ENCODE measurements at regions not wholly inside any gene's neighbourhood (a gene's known extent, or its start where the extent isn't known, plus 50 kb on each side); places are given as distances from the start of the nearest gene placed in this dataset.

DNA sequence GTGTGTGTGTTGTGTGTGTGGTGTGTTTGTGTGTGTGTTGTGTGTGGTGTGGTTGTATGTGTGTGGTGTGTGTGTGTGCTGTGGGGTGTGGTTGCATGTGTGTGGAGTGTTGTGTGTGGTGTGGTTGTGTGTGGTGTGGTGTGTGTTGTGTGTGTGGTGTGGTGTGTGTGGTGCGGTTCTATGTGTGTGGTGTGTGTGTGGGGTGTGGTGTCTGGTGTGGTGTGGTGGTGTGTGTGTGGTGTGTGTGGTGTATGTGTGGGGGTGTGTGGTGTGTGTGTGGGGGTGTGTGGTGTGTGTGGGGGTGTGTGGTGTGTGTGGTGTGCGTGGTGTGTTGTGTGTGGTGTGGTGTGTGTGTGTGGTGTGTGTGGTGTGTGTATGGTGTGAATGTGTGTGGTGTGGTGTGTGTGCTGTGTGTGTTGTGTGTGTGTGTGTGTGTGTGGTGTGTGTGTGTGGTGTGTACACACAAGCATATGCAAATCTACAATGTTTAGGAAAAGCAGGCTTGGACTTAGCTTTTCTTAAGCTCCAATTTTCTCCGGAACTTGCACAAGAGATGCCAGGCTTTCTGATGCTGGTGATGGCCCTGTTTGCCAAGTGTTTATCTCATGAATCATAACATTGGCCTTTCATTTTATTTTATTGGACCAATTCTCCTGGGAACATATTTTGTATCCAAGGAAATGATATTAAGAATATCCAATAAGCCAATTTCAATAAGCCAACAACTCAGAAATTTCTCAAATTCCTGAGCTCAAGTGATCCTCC lies 148.7 kb downstream of the SPATA18 start:
- POLR2A ChIA-PET = no interaction called here
- no peak for DNase-seq (ENCODE audit: low read depth, low spot score)
- CTCF ChIA-PET = no interaction called here
- no peak overlapping the region for H3K4me3 ChIP-seq (ENCODE audit: low read depth, low read length)
- TF ChIP-seq, protein P1, sequence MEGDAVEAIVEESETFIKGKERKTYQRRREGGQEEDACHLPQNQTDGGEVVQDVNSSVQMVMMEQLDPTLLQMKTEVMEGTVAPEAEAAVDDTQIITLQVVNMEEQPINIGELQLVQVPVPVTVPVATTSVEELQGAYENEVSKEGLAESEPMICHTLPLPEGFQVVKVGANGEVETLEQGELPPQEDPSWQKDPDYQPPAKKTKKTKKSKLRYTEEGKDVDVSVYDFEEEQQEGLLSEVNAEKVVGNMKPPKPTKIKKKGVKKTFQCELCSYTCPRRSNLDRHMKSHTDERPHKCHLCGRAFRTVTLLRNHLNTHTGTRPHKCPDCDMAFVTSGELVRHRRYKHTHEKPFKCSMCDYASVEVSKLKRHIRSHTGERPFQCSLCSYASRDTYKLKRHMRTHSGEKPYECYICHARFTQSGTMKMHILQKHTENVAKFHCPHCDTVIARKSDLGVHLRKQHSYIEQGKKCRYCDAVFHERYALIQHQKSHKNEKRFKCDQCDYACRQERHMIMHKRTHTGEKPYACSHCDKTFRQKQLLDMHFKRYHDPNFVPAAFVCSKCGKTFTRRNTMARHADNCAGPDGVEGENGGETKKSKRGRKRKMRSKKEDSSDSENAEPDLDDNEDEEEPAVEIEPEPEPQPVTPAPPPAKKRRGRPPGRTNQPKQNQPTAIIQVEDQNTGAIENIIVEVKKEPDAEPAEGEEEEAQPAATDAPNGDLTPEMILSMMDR (IDR thresholded peaks at IDR 0.05; ENCODE audit: insufficient read depth, low read length, missing control alignments) = no peak

DNA sequence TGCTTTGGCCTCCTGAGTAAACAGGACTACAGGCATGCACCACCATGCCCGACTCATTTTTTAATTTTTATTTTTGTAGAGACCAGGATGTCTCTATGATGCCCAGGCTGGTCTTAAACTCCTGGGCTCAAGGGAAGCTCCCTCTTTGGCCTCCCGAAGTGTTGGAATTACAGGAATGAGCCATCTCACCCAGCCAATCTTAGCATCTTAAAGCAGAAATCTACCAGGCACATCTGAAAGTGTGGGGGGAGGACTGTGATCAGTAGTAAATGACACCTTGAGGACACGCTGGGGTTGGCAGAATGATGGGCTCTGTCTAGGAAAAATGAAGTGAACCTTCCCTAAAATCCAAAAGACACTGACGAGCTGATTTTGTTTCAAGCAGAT lies 149.2 kb downstream of the SPATA18 start:
- ChIA-PET POLR2A (no interaction called here), CTCF (no interaction called here)
- H3K4me3 ChIP-seq (ENCODE audit: low read depth, low read length) = no peak overlapping the region
- no peak for DNase-seq (ENCODE audit: low read depth, low spot score)
- TF ChIP-seq, protein P1 (IDR thresholded peaks at IDR 0.05; ENCODE audit: insufficient read depth, low read length, missing control alignments) = no peak

DNA sequence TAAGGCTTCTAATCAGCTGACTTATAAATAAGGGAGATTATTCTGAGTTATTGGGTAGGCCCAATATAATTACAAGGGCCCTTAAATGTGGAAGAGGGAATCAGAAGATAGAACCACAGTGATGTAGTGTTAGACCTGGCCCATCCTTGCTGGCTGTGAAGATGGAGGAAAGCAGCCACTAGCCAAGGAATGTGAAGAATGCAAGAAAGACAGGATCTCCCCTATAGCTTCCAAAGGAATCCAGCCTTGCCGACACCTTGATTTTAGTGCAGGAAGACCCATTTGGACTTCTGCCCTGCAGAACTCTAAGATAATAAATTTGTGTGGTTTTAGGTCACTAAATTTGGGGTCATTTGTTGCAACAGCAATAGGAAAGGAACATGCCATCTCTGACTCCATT lies 150.6 kb downstream of the SPATA18 start:
- DNase-seq (ENCODE audit: low read depth, low spot score) = no peak
- ChIA-PET CTCF (no interaction called here), POLR2A (no interaction called here)
- TF ChIP-seq, protein P1 (IDR thresholded peaks at IDR 0.05; ENCODE audit: insufficient read depth, low read length, missing control alignments) = no peak
- H3K4me3 ChIP-seq (ENCODE audit: low read depth, low read length) = no peak overlapping the region

DNA sequence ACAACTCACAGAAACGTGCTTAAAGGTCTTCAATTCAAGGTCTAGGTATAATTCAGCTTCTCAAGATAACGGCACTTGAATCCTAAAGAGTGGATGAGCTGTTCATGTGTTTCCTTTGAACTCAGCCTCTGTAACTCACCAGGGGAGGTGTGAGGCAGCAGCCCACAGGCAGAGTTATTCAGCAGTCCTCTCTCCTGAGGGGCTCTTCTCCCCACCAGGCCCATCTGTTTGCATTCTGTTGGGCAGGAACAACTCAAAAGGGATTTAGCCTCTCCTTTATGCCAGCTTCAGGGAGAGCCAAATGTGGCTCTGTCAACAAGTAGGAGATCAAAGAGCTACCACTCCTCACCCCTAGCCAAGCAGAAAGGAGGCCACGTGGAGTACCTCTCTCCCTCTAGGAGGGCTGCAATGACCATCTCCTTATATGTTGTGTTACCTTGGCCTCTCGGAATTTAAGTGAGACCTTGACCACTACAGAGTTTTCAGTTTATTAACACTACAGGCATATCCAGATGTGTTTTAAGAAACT lies 151.2 kb downstream of the SPATA18 start:
- no peak overlapping the region for H3K4me3 ChIP-seq (ENCODE audit: low read depth, low read length)
- TF ChIP-seq, protein P1 (IDR thresholded peaks at IDR 0.05; ENCODE audit: insufficient read depth, low read length, missing control alignments) = no peak
- no peak for DNase-seq (ENCODE audit: low read depth, low spot score)
- ChIA-PET POLR2A (no interaction called here), CTCF (no interaction called here)

DNA sequence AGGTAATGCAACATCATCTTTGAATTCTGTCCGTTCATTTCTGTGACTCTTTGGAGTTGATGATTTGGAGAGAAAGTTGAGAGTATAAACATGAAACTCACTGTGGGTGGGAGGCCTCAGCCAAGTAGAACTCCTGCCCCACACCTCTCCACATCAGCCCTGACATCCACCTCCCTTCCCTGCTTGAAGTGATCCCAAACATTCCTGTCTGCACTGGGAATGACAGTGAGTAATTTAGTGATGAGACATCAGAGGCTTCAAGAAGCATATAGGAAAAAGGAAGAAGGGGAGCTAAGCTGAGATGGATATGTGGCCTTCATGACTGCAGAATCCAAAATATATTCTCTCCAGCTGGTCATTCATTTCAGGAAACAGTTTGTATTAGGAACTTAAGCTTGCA lies 151.8 kb downstream of the SPATA18 start:
- ChIA-PET CTCF (no interaction called here), POLR2A (no interaction called here)
- no peak overlapping the region for H3K4me3 ChIP-seq (ENCODE audit: low read depth, low read length)
- no peak for DNase-seq (ENCODE audit: low read depth, low spot score)
- TF ChIP-seq, protein P1 (IDR thresholded peaks at IDR 0.05; ENCODE audit: insufficient read depth, low read length, missing control alignments) = no peak

DNA sequence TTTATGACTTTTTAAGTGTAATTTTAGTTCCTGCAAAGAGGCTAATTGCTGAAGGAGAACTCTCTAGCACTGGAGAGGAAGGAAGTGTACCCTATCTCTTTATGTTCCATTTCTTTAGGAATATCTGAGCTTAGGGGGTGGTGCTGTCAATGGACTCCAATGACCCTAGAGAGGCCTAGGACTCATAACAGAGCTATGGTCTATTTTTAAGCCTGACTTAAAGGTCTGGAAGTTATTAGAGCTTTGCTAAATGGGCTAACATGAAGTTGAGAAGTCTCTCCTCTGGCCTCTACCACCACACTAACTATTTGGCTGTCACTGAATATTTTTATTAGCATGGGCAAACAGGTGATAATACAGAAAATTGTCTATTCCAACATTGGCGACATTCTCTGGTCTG lies 152.2 kb downstream of the SPATA18 start:
- TF ChIP-seq, protein P1 (IDR thresholded peaks at IDR 0.05; ENCODE audit: insufficient read depth, low read length, missing control alignments) = no peak
- H3K4me3 ChIP-seq (ENCODE audit: low read depth, low read length) = no peak overlapping the region
- CTCF ChIA-PET = no interaction called here
- DNase-seq (ENCODE audit: low read depth, low spot score) = no peak
- POLR2A ChIA-PET = no interaction called here
